GM12864 (cell line): ENCODE measurements at regions not wholly inside any gene's neighbourhood (a gene's known extent, or its start where the extent isn't known, plus 50 kb on each side); places are given as distances from the start of the nearest gene placed in this dataset.

Experiments
- DNase-seq: peaks from one replicate; pipeline ENCODE4 v3.0.0-alpha.2; 2011; ENCODE audit warnings: low read depth
- H3K4me3 ChIP-seq: 2 replicates; pipeline ENCODE4 v1.5.1; 2011; ENCODE audit warnings: mild to moderate bottlenecking, low read depth, low read length, control low read depth
- TF ChIP-seq, protein P1 (sequence below): IDR thresholded peaks from 2 replicates; pipeline ENCODE4 v1.5.1; 2011; ENCODE audit warnings: low read depth, mild to moderate bottlenecking, moderate library complexity, low read length, control low read depth, inconsistent platforms; ENCODE audit errors: missing control alignments

DNA sequence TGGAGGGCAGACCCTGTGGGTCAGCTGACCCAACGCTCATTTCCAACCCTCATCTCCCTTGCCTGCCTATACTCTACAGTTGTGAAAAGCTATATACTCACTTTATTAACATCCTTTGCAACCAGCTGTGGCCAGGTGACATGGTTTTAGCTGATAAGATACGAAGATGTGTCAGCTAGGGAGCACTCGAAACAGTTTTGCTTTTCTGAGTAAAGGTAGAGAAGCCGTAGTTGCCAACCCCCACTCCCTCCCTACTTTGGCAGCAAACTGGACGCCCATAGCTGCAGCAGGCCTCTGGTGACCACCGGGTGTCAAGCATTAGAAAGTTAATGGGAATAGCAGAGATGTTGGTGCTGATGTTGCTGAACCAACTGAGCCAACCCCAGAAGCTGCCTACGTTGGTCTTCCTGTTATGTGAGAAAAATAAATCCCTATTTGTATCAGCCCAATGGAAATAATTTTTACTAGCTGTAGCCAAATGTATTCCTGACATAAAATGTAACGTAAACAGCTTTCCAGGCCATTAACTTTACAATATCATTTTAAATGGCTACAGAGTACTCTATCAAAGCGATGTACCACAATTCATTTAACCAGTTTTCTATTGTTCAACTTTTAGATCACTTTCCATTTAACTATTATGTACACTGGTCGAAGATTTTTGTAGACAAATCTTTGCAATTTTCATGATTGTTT is 98.5 kb upstream of the TMCC3 start:
- DNase-seq, result no peak
- H3K4me3 ChIP-seq, result no peak overlapping the region
- TF ChIP-seq, protein P1, sequence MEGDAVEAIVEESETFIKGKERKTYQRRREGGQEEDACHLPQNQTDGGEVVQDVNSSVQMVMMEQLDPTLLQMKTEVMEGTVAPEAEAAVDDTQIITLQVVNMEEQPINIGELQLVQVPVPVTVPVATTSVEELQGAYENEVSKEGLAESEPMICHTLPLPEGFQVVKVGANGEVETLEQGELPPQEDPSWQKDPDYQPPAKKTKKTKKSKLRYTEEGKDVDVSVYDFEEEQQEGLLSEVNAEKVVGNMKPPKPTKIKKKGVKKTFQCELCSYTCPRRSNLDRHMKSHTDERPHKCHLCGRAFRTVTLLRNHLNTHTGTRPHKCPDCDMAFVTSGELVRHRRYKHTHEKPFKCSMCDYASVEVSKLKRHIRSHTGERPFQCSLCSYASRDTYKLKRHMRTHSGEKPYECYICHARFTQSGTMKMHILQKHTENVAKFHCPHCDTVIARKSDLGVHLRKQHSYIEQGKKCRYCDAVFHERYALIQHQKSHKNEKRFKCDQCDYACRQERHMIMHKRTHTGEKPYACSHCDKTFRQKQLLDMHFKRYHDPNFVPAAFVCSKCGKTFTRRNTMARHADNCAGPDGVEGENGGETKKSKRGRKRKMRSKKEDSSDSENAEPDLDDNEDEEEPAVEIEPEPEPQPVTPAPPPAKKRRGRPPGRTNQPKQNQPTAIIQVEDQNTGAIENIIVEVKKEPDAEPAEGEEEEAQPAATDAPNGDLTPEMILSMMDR, result no peak

DNA sequence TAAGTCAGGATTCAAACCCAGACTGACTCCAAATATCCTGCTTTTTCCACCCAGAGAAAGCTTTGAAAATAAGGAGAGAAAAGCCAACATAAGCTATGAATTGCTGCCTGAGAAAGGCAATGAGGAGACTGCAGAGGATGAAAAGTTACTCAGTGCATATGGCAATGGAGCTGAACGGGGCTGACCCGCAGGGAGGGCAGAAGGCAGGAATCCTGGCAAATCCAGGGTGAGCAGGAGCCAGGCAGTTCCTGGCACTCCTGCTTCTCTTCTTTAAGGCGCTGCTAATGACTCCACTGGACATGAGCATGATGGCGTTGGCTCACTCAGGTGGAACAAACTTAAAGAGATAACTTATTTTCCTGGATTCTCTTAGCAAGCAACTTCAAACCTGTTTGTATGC is 95.2 kb upstream of the TMCC3 start:
- no peak for DNase-seq
- H3K4me3 ChIP-seq, result no peak overlapping the region
- TF ChIP-seq, protein P1, result no peak

DNA sequence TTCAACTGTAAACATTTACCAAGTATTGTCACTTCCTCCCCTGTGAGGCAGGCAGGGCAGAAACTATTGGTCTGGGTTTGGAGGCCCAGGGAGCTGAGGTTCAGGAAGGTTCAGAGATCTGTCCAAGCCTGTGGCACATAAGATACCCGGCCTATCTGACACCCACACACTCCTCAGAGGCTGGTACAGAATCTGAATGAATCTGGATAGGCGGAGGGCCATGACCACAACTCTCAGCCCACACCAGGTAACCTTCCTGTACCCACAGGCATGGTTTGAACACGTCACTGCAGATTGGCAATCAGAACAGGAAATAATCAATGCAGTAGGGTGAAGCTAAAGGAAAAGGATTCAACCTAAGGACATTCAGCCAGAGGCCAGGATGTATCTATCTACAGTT is 92.8 kb upstream of the TMCC3 start:
- TF ChIP-seq, protein P1, result no peak
- H3K4me3 ChIP-seq, result no peak overlapping the region
- no peak for DNase-seq

DNA sequence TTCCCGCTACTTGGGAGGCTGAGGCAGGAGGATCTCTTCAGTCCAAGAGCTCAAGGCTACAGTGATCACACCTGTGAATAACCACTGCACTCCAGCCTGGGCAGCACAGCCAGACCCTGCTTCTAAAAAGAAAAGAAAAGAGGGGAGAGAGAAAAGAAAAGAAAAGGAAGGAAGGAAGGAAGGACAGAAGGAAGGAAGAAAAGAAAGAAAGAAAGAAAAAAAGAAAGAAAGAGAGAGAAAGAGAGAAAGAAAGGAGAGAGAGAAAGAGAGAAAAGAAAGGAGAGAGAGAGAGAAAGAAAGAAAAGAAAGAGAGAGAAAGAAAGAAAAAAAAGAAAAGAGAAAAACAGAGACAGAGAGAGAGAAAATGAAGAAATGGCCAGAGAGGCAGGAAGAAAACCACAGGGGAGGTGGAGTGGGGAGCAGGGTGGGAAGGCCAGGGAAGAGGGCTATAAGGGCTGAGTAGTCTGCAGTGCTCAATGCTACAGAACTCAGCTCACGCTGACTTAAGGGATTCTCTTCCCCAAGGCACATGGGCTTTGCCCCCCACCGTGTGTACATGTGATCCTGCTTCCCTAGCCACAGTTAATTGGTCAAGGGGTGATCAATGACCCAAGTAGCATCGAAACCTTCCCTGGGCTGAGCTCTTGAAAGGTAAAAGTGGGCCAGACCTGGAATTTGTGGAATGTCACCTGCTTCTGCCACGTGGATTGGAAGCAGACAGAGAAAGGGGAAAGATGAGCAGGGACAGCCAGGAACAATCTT is 90.4 kb upstream of the TMCC3 start:
- no peak for DNase-seq
- no peak overlapping the region for H3K4me3 ChIP-seq
- TF ChIP-seq, protein P1, result no peak

DNA sequence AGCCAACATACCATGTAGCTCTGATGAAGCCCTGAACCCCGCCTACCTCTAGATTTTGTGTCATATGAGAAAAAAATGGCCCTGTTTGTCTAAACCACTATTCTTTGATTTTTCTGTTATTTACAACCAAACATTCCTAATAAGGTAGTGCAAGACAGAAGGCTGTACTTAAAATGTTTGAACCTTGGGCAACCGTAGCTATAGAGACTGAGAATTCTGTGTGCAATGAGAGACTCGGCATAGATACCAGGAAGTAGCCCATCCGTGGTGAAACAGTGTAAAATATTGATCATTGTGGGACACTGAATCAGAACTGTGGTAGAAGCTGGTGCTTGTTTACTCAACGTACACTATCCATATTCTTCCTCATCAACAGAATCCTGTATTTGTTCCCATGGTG is 86.5 kb upstream of the TMCC3 start:
- no peak overlapping the region for H3K4me3 ChIP-seq
- DNase-seq, result no peak
- TF ChIP-seq, protein P1, result no peak

DNA sequence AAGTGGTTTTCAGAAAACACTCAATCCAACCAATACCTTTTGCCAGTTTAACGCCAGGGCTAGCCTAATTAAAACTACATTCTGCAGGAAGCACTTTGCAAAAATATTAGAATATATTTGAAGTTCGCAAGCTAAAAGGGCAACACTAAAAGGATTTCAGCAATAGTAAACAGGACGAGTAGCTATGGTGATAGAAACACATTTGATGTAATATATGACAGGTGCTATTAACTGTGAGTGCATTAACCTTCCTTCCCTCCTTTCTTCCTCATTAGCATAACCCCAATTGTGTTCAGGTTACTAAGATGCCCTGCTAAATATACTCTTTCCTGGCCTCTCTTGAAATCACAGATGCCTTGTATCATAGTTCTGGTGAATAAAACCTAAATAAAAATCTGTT is 85.6 kb upstream of the TMCC3 start:
- TF ChIP-seq, protein P1, result no peak
- H3K4me3 ChIP-seq, result no peak overlapping the region

More for the DNA sequence above, 85.6 kb upstream of the TMCC3 start:
- no peak for DNase-seq
